OCI-LY1 (cell line): ENCODE measurements at regions not wholly inside any gene's neighbourhood (a gene's known extent, or its start where the extent isn't known, plus 50 kb on each side); places are given as distances from the start of the nearest gene placed in this dataset.

Experiments
- H2AFZ ChIP-seq: fragments of 200-600 bp; sonication (generic), shearing (Covaris generic); 2 replicates; pipeline ENCODE4 v1.6.0; 2014; ENCODE audit warnings: antibody characterized with exemption, mild to moderate bottlenecking, low read length
- H3F3A ChIP-seq: fragments of 200-600 bp; sonication (generic), shearing (Covaris generic); 2 replicates; pipeline ENCODE4 v1.6.0; 2014; ENCODE audit warnings: mild to moderate bottlenecking, antibody characterized with exemption, low read length, moderate library complexity; ENCODE audit not compliant: insufficient read depth
- H3K27ac ChIP-seq: fragments of 200-600 bp; sonication (generic); 2 replicates; pipeline ENCODE4 v1.5.1; 2014; ENCODE audit warnings: low read length, mixed run types, mild to moderate bottlenecking, low read depth; ENCODE audit not compliant: poor library complexity, severe bottlenecking
- H3K27me3 ChIP-seq: fragments of 200-600 bp; sonication (generic); 2 replicates; pipeline ENCODE4 v1.6.0; 2014; ENCODE audit warnings: antibody characterized with exemption, mild to moderate bottlenecking, low read length, moderate library complexity; ENCODE audit not compliant: insufficient read depth
- H3K36me3 ChIP-seq: fragments of 200-600 bp; sonication (generic); 2 replicates; pipeline ENCODE4 v1.6.1; 2014; ENCODE audit warnings: mild to moderate bottlenecking, antibody characterized with exemption, low read length, moderate library complexity, mixed read lengths; ENCODE audit not compliant: insufficient read depth
- H3K4me1 ChIP-seq: fragments of 200-600 bp; sonication (generic); 2 replicates; pipeline ENCODE4 v1.5.1; 2014; ENCODE audit warnings: mild to moderate bottlenecking, low read length, moderate library complexity; ENCODE audit not compliant: insufficient read depth, severe bottlenecking
- H3K4me2 ChIP-seq: fragments of 200-600 bp; sonication (generic), shearing (Covaris generic); 2 replicates; pipeline ENCODE4 v1.6.1; 2014; ENCODE audit warnings: low read length
- H3K4me3 ChIP-seq: fragments of 200-600 bp; sonication (generic); 2 replicates; pipeline ENCODE4 v1.5.1; 2014; ENCODE audit warnings: low read length, low read depth, mild to moderate bottlenecking, mixed read lengths; ENCODE audit not compliant: poor library complexity, severe bottlenecking
- H3K79me2 ChIP-seq: fragments of 200-600 bp; shearing (Covaris generic); 2 replicates; pipeline ENCODE4 v1.6.1; 2016; ENCODE audit warnings: mixed run types, low read length, mixed read lengths; ENCODE audit not compliant: insufficient read depth
- H3K9ac ChIP-seq: fragments of 200-600 bp; sonication (generic), shearing (Covaris generic); 2 replicates; pipeline ENCODE4 v1.6.1; 2014; ENCODE audit warnings: mild to moderate bottlenecking, low read length, mixed read lengths
- H3K9me2 ChIP-seq: fragments of 200-600 bp; sonication (generic), shearing (Covaris generic); 2 replicates; pipeline ENCODE4 v1.6.1; 2014; ENCODE audit warnings: low read depth, mild to moderate bottlenecking, low read length, mixed read lengths
- H3K9me3 ChIP-seq: fragments of 200-600 bp; shearing (Covaris generic); 2 replicates; pipeline ENCODE4 v1.6.1; 2014; ENCODE audit warnings: low read length, mixed read lengths
- H4K20me1 ChIP-seq: fragments of 200-600 bp; sonication (generic), shearing (Covaris generic); 2 replicates; pipeline ENCODE4 v1.6.0; 2016; ENCODE audit warnings: mild to moderate bottlenecking, low read length; ENCODE audit not compliant: insufficient read depth
- CTCF ChIP-seq: fragments of 200-600 bp; sonication (generic), shearing (Covaris generic); IDR thresholded peaks from 2 replicates; pipeline ENCODE4 v1.5.1; 2017; ENCODE audit warnings: mild to moderate bottlenecking, antibody characterized with exemption, low read length, moderate library complexity, mixed read lengths
- EZH2 ChIP-seq: fragments of 200-600 bp; sonication (generic), shearing (Covaris generic); IDR thresholded peaks from 2 replicates; pipeline ENCODE4 v1.8.0; 2017; ENCODE audit warnings: borderline replicate concordance, mixed run types, mild to moderate bottlenecking, antibody characterized with exemption, low read length, moderate library complexity, mixed read lengths

- no peaks in the 10 kb centered on the region for H3F3A ChIP-seq
- no peaks in the 10 kb centered on the region for H3K9me3 ChIP-seq
- no peak overlapping the region for H3K4me3 ChIP-seq
- H3K4me1 ChIP-seq: no peaks in the 10 kb centered on the region
- no peaks in the 10 kb centered on the region for H3K9me2 ChIP-seq
- H3K27ac ChIP-seq: no peak overlapping the region
- H3K36me3 ChIP-seq: no peaks in the 10 kb centered on the region
- H3K9ac ChIP-seq: no peak overlapping the region
- no peak overlapping the region for H2AFZ ChIP-seq
- H3K79me2 ChIP-seq: no peaks in the 10 kb centered on the region
- H3K27me3 ChIP-seq: no peaks in the 10 kb centered on the region
- H4K20me1 ChIP-seq: no peaks in the 10 kb centered on the region
- no peak overlapping the region for H3K4me2 ChIP-seq
- TF ChIP-seq CTCF (no peak), EZH2 (no peak)
Measured at GRCh38 chr11:15726893-15727519, 612.3 kb downstream of the INSC start.

GRCh38 chr11:15727520-15727914 lies 612.8 kb downstream of the INSC start:
- no peak overlapping the region for H3K9ac ChIP-seq
- TF ChIP-seq EZH2: no peak
- TF ChIP-seq CTCF: no peak
- no peaks in the 10 kb centered on the region for H3K9me2 ChIP-seq
- H3K9me3 ChIP-seq: no peaks in the 10 kb centered on the region
- H4K20me1 ChIP-seq: no peaks in the 10 kb centered on the region
- H3K36me3 ChIP-seq: no peaks in the 10 kb centered on the region
- no peaks in the 10 kb centered on the region for H3F3A ChIP-seq
- no peak overlapping the region for H3K27ac ChIP-seq
- H3K79me2 ChIP-seq: no peaks in the 10 kb centered on the region
- H2AFZ ChIP-seq: no peak overlapping the region
- no peaks in the 10 kb centered on the region for H3K4me1 ChIP-seq
- no peak overlapping the region for H3K4me2 ChIP-seq
- no peak overlapping the region for H3K4me3 ChIP-seq
- no peaks in the 10 kb centered on the region for H3K27me3 ChIP-seq

GRCh38 chr11:15728207-15728606 lies 613.5 kb downstream of the INSC start:
- Histone ChIP-seq H3K4me2 (no peak overlapping the region), H3K27me3 (no peaks in the 10 kb centered on the region), H2AFZ (no peak overlapping the region), H3K9ac (no peak overlapping the region), H3K9me2 (no peaks in the 10 kb centered on the region), H3K9me3 (no peaks in the 10 kb centered on the region), H3K27ac (no peak overlapping the region), H3K79me2 (no peaks in the 10 kb centered on the region), H3F3A (no peaks in the 10 kb centered on the region), H3K4me1 (no peaks in the 10 kb centered on the region), H4K20me1 (no peaks in the 10 kb centered on the region), H3K4me3 (no peak overlapping the region), H3K36me3 (no peaks in the 10 kb centered on the region)
- TF ChIP-seq EZH2 (no peak), CTCF (no peak)
